CD14-positive monocyte (primary cell): ENCODE measurements at regions not wholly inside any gene's neighbourhood (a gene's known extent, or its start where the extent isn't known, plus 50 kb on each side); places are given as distances from the start of the nearest gene placed in this dataset.

Source experiments
- DNase-seq, 3 donors: peaks; one replicate each; pipeline ENCODE4 v3.0.0-alpha.2; 2011 to 2022
- H2AFZ ChIP-seq: 2 replicates; pipeline ENCODE4 v1.6.0; 2012; ENCODE audit warnings: mild to moderate bottlenecking, low read depth, low read length, inconsistent platforms; ENCODE audit not compliant: insufficient read depth, poor library complexity, severe bottlenecking
- H3K27ac ChIP-seq, 2 donors: 1 replicate in 1 of 2; 2 replicates in 1 of 2; pipeline ENCODE4 v1.5.1; 2012 to 2013; ENCODE audit warnings: low read length in 2 of 2, control low read depth in 1 of 2, inconsistent platforms in 1 of 2, low read depth in 1 of 2, mild to moderate bottlenecking in 1 of 2
- H3K27me3 ChIP-seq, 2 donors: one replicate each; pipeline versions ENCODE4 v1.6.0 to v1.6.1; 2011 to 2013; ENCODE audit warnings: low read length in 2 of 2; ENCODE audit not compliant: control insufficient read depth in 2 of 2, insufficient read depth in 2 of 2
- H3K36me3 ChIP-seq, 2 donors: replicated peaks in 1 of 2; 1 replicate in 1 of 2; 2 replicates in 1 of 2; pipeline versions ENCODE4 v1.5.1 to v1.6.1; 2012 to 2013; ENCODE audit warnings: low read length in 2 of 2, control low read depth in 1 of 2, inconsistent platforms in 1 of 2, mild to moderate bottlenecking in 1 of 2; ENCODE audit not compliant: insufficient read depth in 2 of 2, control insufficient read depth in 1 of 2
- H3K4me1 ChIP-seq, 2 donors: 1 replicate in 1 of 2; 2 replicates in 1 of 2; pipeline versions ENCODE4 v1.5.1 to v1.6.1; 2012 to 2013; ENCODE audit warnings: low read length in 2 of 2, control low read depth in 1 of 2, inconsistent platforms in 1 of 2, mild to moderate bottlenecking in 1 of 2, moderate library complexity in 1 of 2; ENCODE audit not compliant: insufficient read depth in 2 of 2, control insufficient read depth in 1 of 2
- H3K4me2 ChIP-seq: replicated peaks from 2 replicates; pipeline ENCODE3; 2012; ENCODE audit warnings: low read length, moderate library complexity, mild to moderate bottlenecking; ENCODE audit not compliant: poor library complexity, severe bottlenecking; ENCODE audit errors: extremely low read depth
- H3K4me3 ChIP-seq, 3 experiments: fragments of 200-600 bp in 1 of 3; sonication (generic) in 1 of 3; replicated peaks in 1 of 3; 1 replicate in 2 of 3; 2 replicates in 1 of 3; pipeline ENCODE4 v1.5.1; 2011 to 2013; ENCODE audit warnings: low read length in 3 of 3, mild to moderate bottlenecking in 3 of 3, control low read depth in 2 of 3, low read depth in 2 of 3, inconsistent platforms in 1 of 3, moderate library complexity in 1 of 3
- H3K79me2 ChIP-seq: 2 replicates; pipeline ENCODE4 v1.6.0; 2012; ENCODE audit warnings: mild to moderate bottlenecking, control low read depth, inconsistent platforms, low read length, moderate library complexity; ENCODE audit not compliant: insufficient read depth
- H3K9ac ChIP-seq: 2 replicates; pipeline ENCODE4 v1.6.0; 2017; ENCODE audit warnings: low read length, mild to moderate bottlenecking; ENCODE audit not compliant: insufficient read depth, poor library complexity, severe bottlenecking
- H3K9me3 ChIP-seq, 2 donors: replicated peaks in 1 of 2; 1 replicate in 1 of 2; 2 replicates in 1 of 2; pipeline versions ENCODE4 v1.5.1 to v1.6.1; 2012 to 2013; ENCODE audit warnings: low read length in 2 of 2, control low read depth in 1 of 2; ENCODE audit not compliant: control insufficient read depth in 1 of 2, insufficient read depth in 1 of 2
- H4K20me1 ChIP-seq: 2 replicates; pipeline ENCODE4 v1.6.0; 2012; ENCODE audit warnings: mild to moderate bottlenecking, low read length, control low read depth, moderate library complexity; ENCODE audit not compliant: insufficient read depth
- H3K27ac Mint-ChIP-seq, 7 donors: one replicate each; pipeline ENCODE4 v1.8.0; 2020; ENCODE audit warnings: mild to moderate bottlenecking in 7 of 7, mixed read lengths in 7 of 7, moderate library complexity in 6 of 7, inconsistent platforms in 2 of 7
- H3K27me3 Mint-ChIP-seq, 3 donors: one replicate each; pipeline ENCODE4 v1.8.0; 2021 to 2022; ENCODE audit warnings: low read depth in 3 of 3, mild to moderate bottlenecking in 3 of 3, mixed read lengths in 3 of 3, moderate library complexity in 3 of 3, inconsistent platforms in 1 of 3
- H3K36me3 Mint-ChIP-seq, 2 donors: one replicate each; pipeline ENCODE4 v1.8.0; 2020; ENCODE audit warnings: mixed read lengths in 2 of 2, inconsistent platforms in 1 of 2, mild to moderate bottlenecking in 1 of 2
- H3K4me1 Mint-ChIP-seq: one replicate; pipeline ENCODE4 v1.8.0; 2020; ENCODE audit warnings: mild to moderate bottlenecking, mixed read lengths
- H3K4me3 Mint-ChIP-seq, 2 donors: one replicate each; pipeline ENCODE4 v1.8.0; 2020; ENCODE audit warnings: mild to moderate bottlenecking in 2 of 2, mixed read lengths in 2 of 2, moderate library complexity in 1 of 2
- H3K9me3 Mint-ChIP-seq, 7 donors: one replicate each; pipeline ENCODE4 v1.8.0; 2020 to 2022; ENCODE audit warnings: mixed read lengths in 7 of 7, mild to moderate bottlenecking in 6 of 7, moderate library complexity in 6 of 7, inconsistent platforms in 2 of 7
- CTCF ChIP-seq: fragments of 200-600 bp; IDR thresholded peaks from one replicate; pipeline ENCODE4 v1.8.0; 2022; ENCODE audit warnings: antibody characterized with exemption, mild to moderate bottlenecking
- WGBS: methylation state at CpG from one replicate; pipeline ENCODE4 v1.1.5; 2013; ENCODE audit warnings: missing lambda C conversion rate; ENCODE audit not compliant: insufficient coverage; 5-methylcytosine and 5-hydroxymethylcytosine counted together
- intact Hi-C, 2 donors: fragments of 100-400 bp; cut with micrococcal nuclease; formaldehyde crosslinking; loops; one replicate each; pipeline versions ENCODE4 v1.15.0 to v1.15.1; 2023

- H3K4me1 ChIP-seq, result no peaks in the 10 kb centered on the region
- H2AFZ ChIP-seq, result no peak overlapping the region
- no peaks in the 10 kb centered on the region for H3K4me1 Mint-ChIP-seq
- H3K36me3 Mint-ChIP-seq, result no peaks in the 10 kb centered on the region
- intact Hi-C loops, result no loop called here
- no peak overlapping the region for H3K4me2 ChIP-seq
- no peak overlapping the region for H3K27ac ChIP-seq
- WGBS, result no CpG with 5 or more reads among the region's 2 CpGs
- no peaks in the 10 kb centered on the region for H3K9me3 ChIP-seq
- no peaks in the 10 kb centered on the region for H3K79me2 ChIP-seq
- no peak for TF ChIP-seq CTCF
- H3K27me3 Mint-ChIP-seq, result peaks cover 0 to 4% (median 0%) of the 10 kb centered on the region in 3 donors
- DNase-seq, result no peak
- H3K27me3 ChIP-seq, result no peaks in the 10 kb centered on the region
- H3K9me3 Mint-ChIP-seq, result peaks cover 0 to 3% (median 1%) of the 10 kb centered on the region in 7 donors
- no peak overlapping the region for H3K27ac Mint-ChIP-seq
- H3K4me3 Mint-ChIP-seq, result no peak overlapping the region
- H3K36me3 ChIP-seq, result no peaks in the 10 kb centered on the region
- H4K20me1 ChIP-seq, result no peaks in the 10 kb centered on the region
- H3K4me3 ChIP-seq, result no peak overlapping the region
- no peak overlapping the region for H3K9ac ChIP-seq
Measured at GRCh38 chr9:105908069-105908468, 213.7 kb downstream of the TMEM38B start.

GRCh38 chr9:105911104-105911911, 217.0 kb downstream of the TMEM38B start:
- Histone ChIP-seq H3K4me3 (no peak overlapping the region), H2AFZ (no peak overlapping the region), H3K4me1 (no peaks in the 10 kb centered on the region), H3K79me2 (no peaks in the 10 kb centered on the region), H3K9me3 (no peaks in the 10 kb centered on the region), H3K36me3 (no peaks in the 10 kb centered on the region), H3K27ac (no peak overlapping the region), H3K9ac (no peak overlapping the region), H4K20me1 (no peaks in the 10 kb centered on the region), H3K4me2 (no peak overlapping the region), H3K27me3 (no peaks in the 10 kb centered on the region)
- H3K9me3 Mint-ChIP-seq, result peaks cover 0 to 3% (median 0%) of the 10 kb centered on the region in 7 donors
- no peak overlapping the region for H3K4me3 Mint-ChIP-seq
- peaks cover 0 to 3% (median 0%) of the 10 kb centered on the region in 3 donors for H3K27me3 Mint-ChIP-seq
- WGBS, result 100% methylated on average over 1 of the region's 5 CpGs
- TF ChIP-seq CTCF, result no peak
- no peak overlapping the region for H3K27ac Mint-ChIP-seq
- intact Hi-C loops, result loop anchor here in 1 of 2 donors (10.0 kb wide), 1 partner anchor 57 kb away; no protein-coding TSS in a partner anchor
- no peaks in the 10 kb centered on the region for H3K36me3 Mint-ChIP-seq
- no peaks in the 10 kb centered on the region for H3K4me1 Mint-ChIP-seq
- DNase-seq, result no peak
